ENCODE measurements at regions not wholly inside any gene's neighbourhood (a gene's known extent, or its start where the extent isn't known, plus 50 kb on each side); places are given as distances from the start of the nearest gene placed in this dataset.

DNA sequence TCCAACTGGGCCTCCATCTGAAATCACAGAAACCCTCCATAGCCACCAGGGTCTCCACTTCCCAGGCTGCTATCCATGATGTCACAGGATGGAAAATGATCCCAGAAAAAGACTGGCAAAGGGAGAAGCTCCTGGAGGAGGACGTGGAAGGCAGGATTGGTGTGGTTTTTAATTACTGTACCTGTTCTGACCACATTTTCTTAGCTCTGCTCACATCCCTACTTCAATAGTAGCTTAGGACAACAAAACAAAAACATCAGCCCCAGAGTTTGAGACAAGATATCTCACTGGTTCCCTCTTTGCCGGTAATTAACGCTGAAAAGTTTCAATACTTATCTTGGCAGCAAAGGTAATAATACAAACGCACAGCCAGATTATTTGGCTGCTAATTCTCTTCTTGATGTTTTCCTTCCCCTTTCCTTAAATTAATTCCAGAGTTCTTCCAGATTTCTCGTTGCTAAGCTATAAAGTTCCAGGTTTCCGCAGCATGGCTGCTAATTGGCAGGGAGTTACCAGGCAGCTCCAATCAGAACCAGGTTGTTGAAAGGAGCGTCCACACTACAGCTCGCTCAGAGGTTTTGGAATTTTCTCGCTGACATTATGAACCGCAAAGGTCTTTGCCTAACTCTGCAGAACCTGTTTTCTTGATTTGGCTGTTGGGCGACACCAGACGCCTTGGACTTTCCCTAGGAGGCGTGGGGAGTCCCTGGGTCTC lies 263.4 kb downstream of the MRTFB start:
- no peak for ATAC-seq

- no peak for ATAC-seq
Observed at GRCh38 chr16:14333361-14333760, 262.2 kb downstream of the MRTFB start.

- no peak for ATAC-seq
Observed at GRCh38 chr16:14331020-14331419, 259.9 kb downstream of the MRTFB start.

- ATAC-seq: no peak
Observed at GRCh38 chr16:14329727-14330350, 258.7 kb downstream of the MRTFB start.

GRCh38 chr16:14325502-14326401 lies 254.6 kb downstream of the MRTFB start:
- no peak for ATAC-seq

DNA sequence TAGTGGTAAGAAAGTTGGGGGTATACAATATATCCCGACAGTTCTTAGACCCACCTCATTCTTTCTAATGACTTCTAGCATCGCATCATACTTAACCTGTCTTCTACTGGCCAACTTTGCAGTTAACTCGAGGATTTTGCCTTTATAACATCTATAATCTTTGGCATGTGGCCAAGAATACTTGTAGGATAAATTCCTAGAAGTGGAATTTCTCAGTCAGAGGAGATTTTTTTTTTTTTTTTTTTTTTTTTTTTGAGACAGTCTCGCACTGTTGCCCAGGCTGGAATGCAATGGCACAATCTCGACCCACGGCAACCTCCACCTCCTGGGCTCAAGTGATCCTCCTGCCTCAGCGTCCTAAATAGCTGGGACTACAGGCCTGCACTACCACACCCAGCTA lies 253.5 kb downstream of the MRTFB start:
- no peak for ATAC-seq

- ATAC-seq: no peak
Observed at GRCh38 chr16:14322186-14322585, 251.1 kb downstream of the MRTFB start.

DNA sequence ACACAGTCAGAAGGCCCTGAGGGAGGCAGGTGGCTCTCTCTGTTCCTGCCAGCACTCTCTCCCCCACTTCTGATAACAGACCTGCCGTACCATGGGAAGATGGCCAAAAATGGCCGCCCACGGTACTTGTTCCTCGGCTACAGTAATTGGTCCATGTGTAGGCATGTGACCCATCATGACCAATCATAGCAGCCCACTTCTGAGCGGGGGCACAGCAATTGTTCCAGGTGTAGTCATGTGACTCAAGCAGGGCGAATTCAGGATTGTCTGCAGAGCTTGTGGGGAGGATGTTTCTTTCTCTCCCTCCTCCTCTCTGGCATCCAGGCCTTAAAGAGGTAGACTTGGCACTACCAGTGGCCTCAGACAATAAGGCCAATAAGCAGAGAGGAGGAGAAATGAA lies 250.4 kb downstream of the MRTFB start:
- peak; percentile 59 for ATAC-seq

DNA sequence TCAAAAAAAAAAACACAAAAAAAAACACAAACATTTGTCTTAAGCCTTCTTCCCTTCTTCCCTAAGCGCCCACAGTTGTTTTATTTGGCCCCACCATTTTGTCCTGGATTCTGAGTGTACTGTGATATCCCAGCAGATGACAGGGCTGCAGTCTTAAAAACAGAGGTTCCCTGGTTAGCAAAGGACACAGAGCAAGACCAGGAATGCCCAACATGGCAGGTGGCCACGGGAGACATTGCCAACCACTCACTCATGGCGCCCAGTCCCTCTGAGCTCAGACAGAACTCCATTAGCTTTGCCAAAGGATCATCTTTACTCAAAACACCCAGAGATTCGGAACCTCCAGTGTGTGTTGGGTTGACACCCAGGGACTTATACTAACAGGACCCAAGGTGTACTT lies 249.3 kb downstream of the MRTFB start:
- no peak for ATAC-seq
